ENCODE measurements at regions not wholly inside any gene's neighbourhood (a gene's known extent, or its start where the extent isn't known, plus 50 kb on each side); places are given as distances from the start of the nearest gene placed in this dataset.
A peak's percentile ranks its signal among the peaks of the same experiment; 100 is the strongest.

DNA sequence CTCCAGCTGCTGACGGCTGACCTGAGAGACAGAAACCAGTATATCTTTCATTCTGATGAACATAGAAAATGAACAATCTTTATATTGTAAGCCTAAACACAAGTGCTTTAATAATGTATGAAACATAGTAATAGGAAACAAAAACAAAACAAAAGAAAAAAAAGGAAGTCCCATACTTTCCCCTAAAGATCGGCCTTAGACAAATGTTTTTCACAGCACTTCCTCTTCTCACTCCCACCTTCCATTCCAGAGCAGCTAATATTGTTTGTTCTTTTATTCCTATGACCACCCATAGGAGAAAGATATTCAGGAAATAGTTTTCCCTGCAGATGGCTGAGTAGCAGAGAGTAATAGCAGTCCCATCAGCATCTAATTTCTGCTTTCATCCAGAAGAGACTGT is 194.4 kb upstream of the SLC27A6 start:
- ATAC-seq (ENCODE audit: insufficient read depth, low FRiP score) (no peak), DNase-seq (no peak)
- Histone ChIP-seq H3K27ac (ENCODE audit: low read depth in 1 of 2, low read length in 1 of 2) (no peak overlapping the region), H3K36me3 (ENCODE audit: control insufficient read depth in 4 of 4, insufficient read depth in 4 of 4, low read length in 4 of 4) (no peaks in the 10 kb centered on the region), H3K4me1 (ENCODE audit: control insufficient read depth in 5 of 5, insufficient read depth in 5 of 5, low read length in 5 of 5) (peaks cover 0 to 17% (median 0%) of the 10 kb centered on the region in 5 donors), H3K9me3 (ENCODE audit: control insufficient read depth in 4 of 4, insufficient read depth in 3 of 4, low read length in 3 of 4) (no peaks in the 10 kb centered on the region), H3K4me3 (no peak overlapping the region), H3K9ac (ENCODE audit: insufficient read depth in 1 of 2, low read length in 2 of 2) (no peak overlapping the region), H3K27me3 (ENCODE audit: control insufficient read depth in 3 of 3, insufficient read depth in 3 of 3, low read length in 2 of 3) (no peaks in the 10 kb centered on the region)
- WGBS, 2 donors = 39 to 51% methylated on average over 2 of the region's 2 CpGs
- TF ChIP-seq, protein P1, sequence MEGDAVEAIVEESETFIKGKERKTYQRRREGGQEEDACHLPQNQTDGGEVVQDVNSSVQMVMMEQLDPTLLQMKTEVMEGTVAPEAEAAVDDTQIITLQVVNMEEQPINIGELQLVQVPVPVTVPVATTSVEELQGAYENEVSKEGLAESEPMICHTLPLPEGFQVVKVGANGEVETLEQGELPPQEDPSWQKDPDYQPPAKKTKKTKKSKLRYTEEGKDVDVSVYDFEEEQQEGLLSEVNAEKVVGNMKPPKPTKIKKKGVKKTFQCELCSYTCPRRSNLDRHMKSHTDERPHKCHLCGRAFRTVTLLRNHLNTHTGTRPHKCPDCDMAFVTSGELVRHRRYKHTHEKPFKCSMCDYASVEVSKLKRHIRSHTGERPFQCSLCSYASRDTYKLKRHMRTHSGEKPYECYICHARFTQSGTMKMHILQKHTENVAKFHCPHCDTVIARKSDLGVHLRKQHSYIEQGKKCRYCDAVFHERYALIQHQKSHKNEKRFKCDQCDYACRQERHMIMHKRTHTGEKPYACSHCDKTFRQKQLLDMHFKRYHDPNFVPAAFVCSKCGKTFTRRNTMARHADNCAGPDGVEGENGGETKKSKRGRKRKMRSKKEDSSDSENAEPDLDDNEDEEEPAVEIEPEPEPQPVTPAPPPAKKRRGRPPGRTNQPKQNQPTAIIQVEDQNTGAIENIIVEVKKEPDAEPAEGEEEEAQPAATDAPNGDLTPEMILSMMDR (IDR thresholded peaks at IDR 0.05; ENCODE audit: control extremely low read depth, extremely low read depth) = no peak

DNA sequence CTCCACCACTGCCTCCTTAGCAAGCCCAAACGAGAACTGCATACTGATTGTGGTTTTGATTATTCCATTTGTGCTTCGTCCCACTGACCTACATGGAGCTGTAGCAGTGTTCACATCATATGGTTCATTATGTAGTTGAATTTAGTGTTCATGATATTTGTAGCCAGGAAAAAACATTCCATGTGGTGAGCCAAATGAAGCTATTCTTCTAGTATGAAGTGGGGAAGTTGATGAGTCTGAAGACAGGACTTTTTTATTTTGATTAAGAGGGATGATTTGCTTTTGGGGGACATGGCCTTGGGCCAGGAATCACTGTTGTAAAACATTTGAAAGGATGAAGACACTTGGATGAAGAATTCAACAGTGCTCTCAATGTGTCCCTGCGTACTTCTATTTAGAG is 192.9 kb upstream of the SLC27A6 start:
- Histone ChIP-seq H3K27ac (ENCODE audit: low read depth in 1 of 2, low read length in 1 of 2) (no peak overlapping the region), H3K9ac (ENCODE audit: insufficient read depth in 1 of 2, low read length in 2 of 2) (no peak overlapping the region), H3K36me3 (ENCODE audit: control insufficient read depth in 4 of 4, insufficient read depth in 4 of 4, low read length in 4 of 4) (no peaks in the 10 kb centered on the region), H3K4me1 (ENCODE audit: control insufficient read depth in 5 of 5, insufficient read depth in 5 of 5, low read length in 5 of 5) (peaks cover 0 to 17% (median 0%) of the 10 kb centered on the region in 5 donors), H3K27me3 (ENCODE audit: control insufficient read depth in 3 of 3, insufficient read depth in 3 of 3, low read length in 2 of 3) (no peaks in the 10 kb centered on the region), H3K4me3 (no peak overlapping the region), H3K9me3 (ENCODE audit: control insufficient read depth in 4 of 4, insufficient read depth in 3 of 4, low read length in 3 of 4) (no peaks in the 10 kb centered on the region)
- TF ChIP-seq, protein P1 (IDR thresholded peaks at IDR 0.05; ENCODE audit: control extremely low read depth, extremely low read depth) = no peak
- 77 to 83% methylated on average over 3 of the region's 3 CpGs for WGBS, 2 donors
- DNase-seq (no peak), ATAC-seq (ENCODE audit: insufficient read depth, low FRiP score) (no peak)

DNA sequence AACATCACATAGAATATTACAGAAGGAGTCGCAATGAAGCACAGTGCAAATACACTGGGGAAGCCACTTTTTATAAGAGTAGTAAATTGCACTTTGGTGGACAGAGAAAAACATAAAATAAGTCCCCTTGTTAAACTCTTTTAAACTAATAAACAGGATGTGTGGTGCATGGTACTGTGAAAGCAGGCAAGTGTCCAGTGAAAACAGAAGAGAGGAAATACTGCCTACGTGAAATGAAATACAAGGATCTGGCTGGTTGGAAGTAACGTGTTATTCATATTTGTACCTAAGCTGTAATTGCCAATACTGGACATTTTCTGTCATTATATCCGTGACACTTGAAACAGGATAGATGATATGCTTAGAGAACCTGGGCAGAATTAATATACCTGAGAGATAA is 191.9 kb upstream of the SLC27A6 start:
- Histone ChIP-seq H3K4me1 (ENCODE audit: control insufficient read depth in 5 of 5, insufficient read depth in 5 of 5, low read length in 5 of 5) (peaks cover 0 to 17% (median 0%) of the 10 kb centered on the region in 5 donors), H3K36me3 (ENCODE audit: control insufficient read depth in 4 of 4, insufficient read depth in 4 of 4, low read length in 4 of 4) (no peaks in the 10 kb centered on the region), H3K27me3 (ENCODE audit: control insufficient read depth in 3 of 3, insufficient read depth in 3 of 3, low read length in 2 of 3) (no peaks in the 10 kb centered on the region), H3K27ac (ENCODE audit: low read depth in 1 of 2, low read length in 1 of 2) (no peak overlapping the region), H3K4me3 (no peak overlapping the region), H3K9ac (ENCODE audit: insufficient read depth in 1 of 2, low read length in 2 of 2) (no peak overlapping the region), H3K9me3 (ENCODE audit: control insufficient read depth in 4 of 4, insufficient read depth in 3 of 4, low read length in 3 of 4) (no peaks in the 10 kb centered on the region)
- TF ChIP-seq, protein P1 (IDR thresholded peaks at IDR 0.05; ENCODE audit: control extremely low read depth, extremely low read depth) = no peak
- ATAC-seq (ENCODE audit: insufficient read depth, low FRiP score) (no peak), DNase-seq (peak in 1 of 3 donors; percentile 15)
- 76 to 84% methylated on average over 4 of the region's 4 CpGs for WGBS, 2 donors

DNA sequence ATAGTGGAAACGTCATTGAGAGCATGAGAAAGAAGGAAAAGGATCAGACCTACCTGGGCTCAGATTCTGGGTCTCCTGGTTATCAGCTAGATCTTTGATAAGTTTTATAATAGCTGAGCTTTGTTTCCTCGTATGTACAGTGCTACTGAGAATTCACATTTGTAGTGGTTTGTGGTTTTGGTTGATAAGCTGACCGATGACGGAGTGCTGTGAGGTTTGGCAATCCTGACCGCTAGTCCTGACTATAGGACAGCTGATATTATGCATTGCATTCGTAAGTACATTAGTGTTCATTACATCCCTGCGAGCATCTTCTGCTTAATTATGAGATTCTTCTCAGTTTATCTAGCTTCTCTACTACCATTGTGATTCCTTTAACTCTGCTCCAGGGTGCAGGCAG is 190.7 kb upstream of the SLC27A6 start:
- TF ChIP-seq, protein P1 (IDR thresholded peaks at IDR 0.05; ENCODE audit: control extremely low read depth, extremely low read depth) = no peak
- no peaks in the 10 kb centered on the region for H3K27me3 ChIP-seq (ENCODE audit: control insufficient read depth in 3 of 3, insufficient read depth in 3 of 3, low read length in 2 of 3)
- ATAC-seq (ENCODE audit: insufficient read depth, low FRiP score) = no peak

More for the DNA sequence above, 190.7 kb upstream of the SLC27A6 start:
- H3K4me1 ChIP-seq (ENCODE audit: control insufficient read depth in 5 of 5, insufficient read depth in 5 of 5, low read length in 5 of 5) = peaks cover 0 to 17% (median 0%) of the 10 kb centered on the region in 5 donors
- WGBS, 2 donors = 31 to 42% methylated on average over 7 of the region's 7 CpGs
- no peak overlapping the region for H3K27ac ChIP-seq (ENCODE audit: low read depth in 1 of 2, low read length in 1 of 2)
- no peak overlapping the region for H3K9ac ChIP-seq (ENCODE audit: insufficient read depth in 1 of 2, low read length in 2 of 2)
- H3K9me3 ChIP-seq (ENCODE audit: control insufficient read depth in 4 of 4, insufficient read depth in 3 of 4, low read length in 3 of 4) = no peaks in the 10 kb centered on the region
- H3K4me3 ChIP-seq = no peak overlapping the region
- H3K36me3 ChIP-seq (ENCODE audit: control insufficient read depth in 4 of 4, insufficient read depth in 4 of 4, low read length in 4 of 4) = no peaks in the 10 kb centered on the region
- peak in 2 of 3 donors; percentile 37 to 54 for DNase-seq

All from lung (tissue), 11 donors.